Ishikawa (cell line): ENCODE measurements at regions not wholly inside any gene's neighbourhood (a gene's known extent, or its start where the extent isn't known, plus 50 kb on each side); places are given as distances from the start of the nearest gene placed in this dataset.

Source experiments
- CEBPB ChIP-seq: IDR thresholded peaks from 2 replicates; pipeline ENCODE4 v1.6.1; 2012
- CREB1 ChIP-seq: IDR thresholded peaks from 2 replicates; pipeline ENCODE4 v1.6.1; 2012; ENCODE audit warnings: low read depth
- EGR1 ChIP-seq: IDR thresholded peaks from 2 replicates; pipeline ENCODE4 v1.6.1; 2012
- EP300 ChIP-seq: IDR thresholded peaks from 2 replicates; pipeline ENCODE4 v1.6.1; 2012; ENCODE audit warnings: borderline replicate concordance
- FOXM1 ChIP-seq: IDR thresholded peaks from 2 replicates; pipeline ENCODE4 v1.6.1; 2012; ENCODE audit warnings: low read depth, borderline replicate concordance
- MAX ChIP-seq: IDR thresholded peaks from 2 replicates; pipeline ENCODE4 v1.6.1; 2012
- NFIC ChIP-seq: IDR thresholded peaks from 2 replicates; pipeline ENCODE4 v1.6.1; 2012
- RAD21 ChIP-seq: IDR thresholded peaks from 2 replicates; pipeline ENCODE4 v1.6.1; 2012; ENCODE audit warnings: low read depth
- REST ChIP-seq: IDR thresholded peaks from 2 replicates; pipeline ENCODE4 v1.6.1; 2012; ENCODE audit warnings: low read depth, mild to moderate bottlenecking
- TAF1 ChIP-seq: IDR thresholded peaks from 2 replicates; pipeline ENCODE4 v1.6.1; 2012; ENCODE audit warnings: low read depth, mild to moderate bottlenecking
- TCF12 ChIP-seq: IDR thresholded peaks from 2 replicates; pipeline ENCODE4 v1.6.1; 2012; ENCODE audit warnings: low read depth
- TEAD4 ChIP-seq: IDR thresholded peaks from 2 replicates; pipeline ENCODE4 v1.6.1; 2012
- USF1 ChIP-seq: IDR thresholded peaks from 2 replicates; pipeline ENCODE4 v1.6.1; 2012
- YY1 ChIP-seq: IDR thresholded peaks from 2 replicates; pipeline ENCODE4 v1.6.1; 2012; ENCODE audit warnings: low read depth
- ZBTB7A ChIP-seq: IDR thresholded peaks from 2 replicates; pipeline ENCODE4 v1.6.1; 2012; ENCODE audit warnings: low read depth

GRCh38 chr13:109843695-109844094 lies 57.3 kb upstream of the IRS2 start:
- TF ChIP-seq REST: no peak
- no peak for TF ChIP-seq YY1
- TF ChIP-seq CEBPB: no peak
- no peak for TF ChIP-seq USF1
- TF ChIP-seq FOXM1: no peak
- no peak for TF ChIP-seq ZBTB7A
- TF ChIP-seq EGR1: no peak
- TF ChIP-seq MAX: no peak
- TF ChIP-seq CREB1: no peak
- no peak for TF ChIP-seq EP300
- TF ChIP-seq TEAD4: no peak
- TF ChIP-seq NFIC: no peak

- no peak for TF ChIP-seq FOXM1
- no peak for TF ChIP-seq TEAD4
- no peak for TF ChIP-seq ZBTB7A
- no peak for TF ChIP-seq USF1
- TF ChIP-seq CREB1: no peak
- no peak for TF ChIP-seq TCF12
- TF ChIP-seq CEBPB: no peak
- TF ChIP-seq REST: no peak
- TF ChIP-seq MAX: no peak
- no peak for TF ChIP-seq EGR1
Measured at GRCh38 chr13:109842212-109842920, 56.0 kb upstream of the IRS2 start.

- TF ChIP-seq ZBTB7A (no peak), EGR1 (no peak), TAF1 (no peak), YY1 (no peak), NFIC (no peak), USF1 (no peak), MAX (no peak)
Measured at GRCh38 chr13:109840893-109841287, 54.5 kb upstream of the IRS2 start.

- TF ChIP-seq FOXM1: no peak
- TF ChIP-seq CREB1: no peak
- TF ChIP-seq EGR1: no peak
- no peak for TF ChIP-seq EP300
- no peak for TF ChIP-seq ZBTB7A
Measured at GRCh38 chr13:109840201-109840892, 54.0 kb upstream of the IRS2 start.

- TF ChIP-seq MAX: no peak
- TF ChIP-seq FOXM1: no peak
- TF ChIP-seq TCF12: no peak
- TF ChIP-seq EGR1: no peak
- no peak for TF ChIP-seq ZBTB7A
- TF ChIP-seq USF1: no peak
- no peak for TF ChIP-seq TAF1
- no peak for TF ChIP-seq TEAD4
- no peak for TF ChIP-seq REST
- no peak for TF ChIP-seq CREB1
- no peak for TF ChIP-seq NFIC
- TF ChIP-seq CEBPB: no peak
- TF ChIP-seq YY1: no peak
- TF ChIP-seq RAD21: no peak
- no peak for TF ChIP-seq EP300
Measured at GRCh38 chr13:109836629-109837607, 50.5 kb upstream of the IRS2 start.
